ENCODE measurements at regions not wholly inside any gene's neighbourhood (a gene's known extent, or its start where the extent isn't known, plus 50 kb on each side); places are given as distances from the start of the nearest gene placed in this dataset.

GRCh38 chr6:27106382-27106781, 141.1 kb upstream of the PRSS16 start:
- no TSS peak for BruUV-seq (replicated peaks)
- Histone ChIP-seq H3K9me3 (ENCODE audit: control insufficient read depth, insufficient read depth, low read depth, low read length) (peaks cover 4% of the 10 kb centered on the region; the same call in 1 of the 2 replicates), H3K4me3 (ENCODE audit: low read depth in 2 of 2, low read length in 2 of 2) (no peak overlapping the region), H3K27me3 (ENCODE audit: control insufficient read depth, insufficient read depth, low read length) (no peaks in the 10 kb centered on the region), H3K4me1 (ENCODE audit: control insufficient read depth, insufficient read depth, low read length) (no peaks in the 10 kb centered on the region), H3K36me3 (ENCODE audit: control insufficient read depth, insufficient read depth, low read length) (no peaks in the 10 kb centered on the region), H3K27ac (ENCODE audit: low read length) (no peak overlapping the region)
- CTCF ChIA-PET = no interaction called here
- in situ Hi-C loops (cut with HindIII; ENCODE audit: low pct_unique_long_range_greater_than_20kb, low sequenced_read_pairs) (no loop called here), intact Hi-C loops (cut with micrococcal nuclease; ENCODE audit: unreplicated experiment) (no loop called here)
- POLR2A ChIA-PET = no interaction called here
- no peak for TF ChIP-seq SIN3A (IDR thresholded peaks at IDR 0.05; ENCODE audit: borderline replicate concordance, insufficient read depth, low read depth, low read length)
- ATAC-seq (no peak), DNase-seq (ENCODE audit: low read depth, low spot score) (no peak)

GRCh38 chr6:27111743-27112142, 135.8 kb upstream of the PRSS16 start:
- no peak for ATAC-seq
- in situ Hi-C loops (cut with HindIII; ENCODE audit: low pct_unique_long_range_greater_than_20kb, low sequenced_read_pairs) = no loop called here
- no peaks in the 10 kb centered on the region for H3K4me1 ChIP-seq (ENCODE audit: control insufficient read depth, insufficient read depth, low read length)
- H3K9me3 ChIP-seq (ENCODE audit: control insufficient read depth, insufficient read depth, low read depth, low read length) = peaks cover 8% of the 10 kb centered on the region; the same call in 1 of the 2 replicates
- DNase-seq (ENCODE audit: low read depth, low spot score) = no peak
- no peaks in the 10 kb centered on the region for H3K36me3 ChIP-seq (ENCODE audit: control insufficient read depth, insufficient read depth, low read length)
- no peak for TF ChIP-seq POLR2AphosphoS5 (IDR thresholded peaks at IDR 0.05; ENCODE audit: low read depth, low read length)
- TF ChIP-seq TCF7L2 (IDR thresholded peaks at IDR 0.05; ENCODE audit: low read depth, low read length) = no peak
- no peak for TF ChIP-seq CTCF (IDR thresholded peaks at IDR 0.05)
- TF ChIP-seq SIN3A (IDR thresholded peaks at IDR 0.05; ENCODE audit: borderline replicate concordance, insufficient read depth, low read depth, low read length) = no peak
- intact Hi-C loops (cut with micrococcal nuclease; ENCODE audit: unreplicated experiment) = no loop called here
- ChIA-PET POLR2A (interaction anchor here (0.6 kb wide), 1 partner anchor 13 kb away, joined by 4 read pairs; no protein-coding TSS in a partner anchor), CTCF (interaction anchor here (0.6 kb wide), 1 partner anchor 660 kb away, joined by 3 read pairs; no protein-coding TSS in a partner anchor)
- no TSS peak for BruUV-seq (replicated peaks)
- H3K4me3 ChIP-seq (ENCODE audit: low read depth in 2 of 2, low read length in 2 of 2) = no peak overlapping the region
- no peak overlapping the region for H3K27ac ChIP-seq (ENCODE audit: low read length)
- H3K27me3 ChIP-seq (ENCODE audit: control insufficient read depth, insufficient read depth, low read length) = no peaks in the 10 kb centered on the region

- ChIA-PET POLR2A (interaction anchor here (0.6 kb wide), 1 partner anchor 677 kb away, joined by 6 read pairs; no protein-coding TSS in a partner anchor), CTCF (no interaction called here)
- H3K4me1 ChIP-seq (ENCODE audit: control insufficient read depth, insufficient read depth, low read length) = no peaks in the 10 kb centered on the region
- no peak overlapping the region for H3K27ac ChIP-seq (ENCODE audit: low read length)
- H3K27me3 ChIP-seq (ENCODE audit: control insufficient read depth, insufficient read depth, low read length) = no peaks in the 10 kb centered on the region
- TF ChIP-seq SIN3A (IDR thresholded peaks at IDR 0.05; ENCODE audit: borderline replicate concordance, insufficient read depth, low read depth, low read length) = no peak
- TF ChIP-seq POLR2AphosphoS5 (IDR thresholded peaks at IDR 0.05; ENCODE audit: low read depth, low read length) = no peak
- no peak for TF ChIP-seq REST (IDR thresholded peaks at IDR 0.05; ENCODE audit: insufficient read depth in 1 of 2, low read depth in 2 of 2, low read length in 1 of 2)
- no peak for TF ChIP-seq CTCF (IDR thresholded peaks at IDR 0.05)
- no peak for TF ChIP-seq TCF7L2 (IDR thresholded peaks at IDR 0.05; ENCODE audit: low read depth, low read length)
- ATAC-seq (no peak), DNase-seq (ENCODE audit: low read depth, low spot score) (no peak)
- peaks cover 8% of the 10 kb centered on the region; the same call in 1 of the 2 replicates for H3K9me3 ChIP-seq (ENCODE audit: control insufficient read depth, insufficient read depth, low read depth, low read length)
- intact Hi-C loops (cut with micrococcal nuclease; ENCODE audit: unreplicated experiment) (no loop called here), in situ Hi-C loops (cut with HindIII; ENCODE audit: low pct_unique_long_range_greater_than_20kb, low sequenced_read_pairs) (no loop called here)
- H3K4me3 ChIP-seq (ENCODE audit: low read depth in 2 of 2, low read length in 2 of 2) = no peak overlapping the region
- H3K36me3 ChIP-seq (ENCODE audit: control insufficient read depth, insufficient read depth, low read length) = no peaks in the 10 kb centered on the region
- no TSS peak for BruUV-seq (replicated peaks)
These were observed 134.5 kb upstream of the PRSS16 start for GRCh38 chr6:27112974-27113373.

Measured in Panc1 (cell line).